HFF-Myc (cell line): ENCODE measurements at regions not wholly inside any gene's neighbourhood (a gene's known extent, or its start where the extent isn't known, plus 50 kb on each side); places are given as distances from the start of the nearest gene placed in this dataset.

ENCODE experiments used
- DNase-seq: peaks from one replicate; pipeline ENCODE4 v3.0.0-alpha.2; 2011; ENCODE audit warnings: low read depth; ENCODE audit errors: extremely low read depth
- H3K4me3 ChIP-seq: replicated peaks from 2 replicates; pipeline ENCODE4 v1.5.1; 2011; ENCODE audit warnings: low read depth, mild to moderate bottlenecking, control low read depth, low read length
- TF ChIP-seq, protein P1 (sequence below): IDR thresholded peaks from 2 replicates; pipeline ENCODE4 v1.5.1; 2012; ENCODE audit warnings: mild to moderate bottlenecking, low read depth, low read length, control low read depth; ENCODE audit errors: missing control alignments

DNA sequence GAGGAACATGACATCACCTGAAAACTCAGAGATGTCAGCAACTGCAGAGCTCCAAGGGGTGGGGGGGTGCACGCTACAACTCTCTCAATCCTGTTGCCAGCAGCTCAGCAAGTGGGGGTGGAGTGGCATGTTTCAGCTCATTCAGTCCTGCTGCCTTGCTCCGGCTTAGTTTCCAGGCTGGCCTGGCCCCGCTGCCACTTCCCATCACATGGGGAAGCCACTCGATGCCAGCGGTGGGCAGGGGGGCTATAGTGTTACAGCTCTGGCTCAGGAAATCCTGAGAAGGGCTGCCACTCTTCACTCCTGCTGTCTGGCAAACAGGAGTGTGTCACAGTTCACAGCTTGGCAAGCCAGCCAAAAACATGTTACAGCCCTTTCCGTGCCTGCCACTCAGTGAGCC lies 356.5 kb upstream of the GULP1 start:
- no peak for DNase-seq
- TF ChIP-seq, protein P1, sequence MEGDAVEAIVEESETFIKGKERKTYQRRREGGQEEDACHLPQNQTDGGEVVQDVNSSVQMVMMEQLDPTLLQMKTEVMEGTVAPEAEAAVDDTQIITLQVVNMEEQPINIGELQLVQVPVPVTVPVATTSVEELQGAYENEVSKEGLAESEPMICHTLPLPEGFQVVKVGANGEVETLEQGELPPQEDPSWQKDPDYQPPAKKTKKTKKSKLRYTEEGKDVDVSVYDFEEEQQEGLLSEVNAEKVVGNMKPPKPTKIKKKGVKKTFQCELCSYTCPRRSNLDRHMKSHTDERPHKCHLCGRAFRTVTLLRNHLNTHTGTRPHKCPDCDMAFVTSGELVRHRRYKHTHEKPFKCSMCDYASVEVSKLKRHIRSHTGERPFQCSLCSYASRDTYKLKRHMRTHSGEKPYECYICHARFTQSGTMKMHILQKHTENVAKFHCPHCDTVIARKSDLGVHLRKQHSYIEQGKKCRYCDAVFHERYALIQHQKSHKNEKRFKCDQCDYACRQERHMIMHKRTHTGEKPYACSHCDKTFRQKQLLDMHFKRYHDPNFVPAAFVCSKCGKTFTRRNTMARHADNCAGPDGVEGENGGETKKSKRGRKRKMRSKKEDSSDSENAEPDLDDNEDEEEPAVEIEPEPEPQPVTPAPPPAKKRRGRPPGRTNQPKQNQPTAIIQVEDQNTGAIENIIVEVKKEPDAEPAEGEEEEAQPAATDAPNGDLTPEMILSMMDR: no peak
- H3K4me3 ChIP-seq: no peak overlapping the region

DNA sequence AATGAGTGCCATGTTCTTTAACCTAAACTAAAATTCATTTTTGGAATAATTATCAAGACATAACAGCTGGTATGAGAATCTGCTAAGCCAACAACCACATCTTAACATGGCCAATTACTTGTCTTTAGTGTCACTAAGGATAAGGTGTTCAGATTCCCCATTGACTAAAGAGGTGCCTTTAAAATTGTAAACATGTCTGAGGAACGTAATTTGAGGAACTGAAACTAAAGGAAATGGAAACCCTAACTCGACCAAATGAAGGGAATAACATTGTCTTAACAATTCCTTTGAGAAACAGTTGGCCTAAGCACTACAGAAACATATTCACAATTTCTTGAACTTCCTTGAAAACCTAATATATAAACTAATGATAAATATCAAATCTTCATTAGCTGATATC lies 355.4 kb upstream of the GULP1 start:
- no peak for DNase-seq
- TF ChIP-seq, protein P1: no peak
- no peak overlapping the region for H3K4me3 ChIP-seq

DNA sequence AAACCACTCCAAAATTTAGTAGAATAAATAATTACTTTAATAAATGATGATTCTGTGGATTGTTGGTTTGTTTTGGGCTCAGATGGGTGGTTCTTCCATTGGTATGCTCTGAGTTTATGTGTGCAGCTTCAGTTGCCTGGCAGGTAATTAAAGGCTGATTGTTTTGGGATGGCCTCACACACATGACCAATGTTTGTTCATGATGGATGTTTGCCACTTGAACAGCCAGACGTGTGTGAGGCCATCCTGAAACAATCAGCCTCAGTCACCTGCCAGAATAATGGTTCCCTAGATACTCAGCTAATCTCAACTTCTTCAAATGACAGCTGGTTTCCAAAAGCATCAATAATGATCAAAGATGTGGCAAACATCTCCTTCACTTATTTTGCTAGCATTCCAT lies 352.5 kb upstream of the GULP1 start:
- DNase-seq: no peak
- H3K4me3 ChIP-seq: no peak overlapping the region
- TF ChIP-seq, protein P1: no peak

DNA sequence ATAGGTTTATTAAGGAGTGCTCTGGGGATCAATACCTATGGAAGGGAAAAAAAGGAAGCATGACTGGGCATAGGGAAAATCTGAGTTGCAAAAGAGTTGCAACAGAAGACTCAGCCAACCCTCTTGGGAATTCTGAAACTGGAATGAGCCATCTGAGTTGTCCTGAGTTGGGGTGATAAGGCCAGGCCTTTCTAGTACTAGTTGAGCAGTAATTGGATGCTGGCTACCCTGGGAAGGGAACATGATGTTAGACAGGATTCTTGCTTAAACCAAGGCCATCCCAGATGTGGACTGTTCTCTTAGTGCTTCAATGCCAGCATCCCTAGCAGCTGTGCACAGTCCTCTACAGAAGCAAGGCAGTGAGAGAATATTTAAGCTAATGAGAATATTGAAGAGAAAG lies 348.8 kb upstream of the GULP1 start:
- no peak for DNase-seq
- no peak overlapping the region for H3K4me3 ChIP-seq
- TF ChIP-seq, protein P1: no peak

DNA sequence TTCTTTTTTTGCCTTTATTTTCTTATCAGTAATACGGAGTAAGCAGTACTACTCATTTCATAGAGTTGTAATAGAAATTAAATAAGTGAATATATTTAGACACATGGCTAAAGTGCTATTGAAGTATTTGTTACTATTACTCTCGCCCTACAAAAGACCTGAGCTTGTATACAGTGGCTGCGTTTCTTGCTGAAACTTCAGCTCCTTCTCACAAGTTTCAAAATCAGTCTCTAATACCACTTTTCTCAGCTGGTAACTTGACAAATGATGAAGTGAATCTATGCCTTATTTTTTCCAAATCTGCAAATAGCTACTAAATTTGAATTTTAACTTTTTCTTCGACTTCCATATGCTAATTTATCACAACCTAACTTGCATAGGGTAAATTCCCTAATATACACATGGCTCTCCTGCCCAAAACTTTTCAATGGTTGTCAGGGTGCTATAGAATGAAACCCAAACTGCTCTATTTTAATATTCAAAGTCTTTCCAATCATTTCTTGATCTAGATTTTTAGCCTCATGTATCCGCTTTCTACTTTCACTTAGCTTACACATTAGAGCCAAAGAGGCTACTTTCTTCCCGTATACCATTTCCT lies 347.8 kb upstream of the GULP1 start:
- TF ChIP-seq, protein P1: no peak
- DNase-seq: no peak
- H3K4me3 ChIP-seq: no peak overlapping the region

DNA sequence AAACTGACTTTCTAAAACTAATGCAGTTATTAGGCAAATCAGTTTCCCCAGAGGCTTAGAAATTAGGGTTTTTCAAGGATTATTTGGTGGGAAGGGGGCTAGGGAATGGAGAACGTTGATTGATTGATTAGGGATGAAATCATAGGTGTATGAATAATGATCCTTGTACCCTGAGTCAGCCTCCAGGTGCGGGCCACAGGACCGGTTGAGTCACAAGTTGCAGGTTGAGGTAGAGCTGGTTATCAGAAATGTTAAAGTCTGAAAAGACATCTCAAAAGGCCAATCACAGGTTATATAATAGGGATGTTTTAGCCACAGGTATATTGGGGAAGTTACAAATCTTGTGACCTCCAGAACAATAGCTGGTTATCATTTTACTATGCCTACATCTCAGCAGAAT lies 341.8 kb upstream of the GULP1 start:
- no peak for DNase-seq
- no peak overlapping the region for H3K4me3 ChIP-seq
- TF ChIP-seq, protein P1: no peak

DNA sequence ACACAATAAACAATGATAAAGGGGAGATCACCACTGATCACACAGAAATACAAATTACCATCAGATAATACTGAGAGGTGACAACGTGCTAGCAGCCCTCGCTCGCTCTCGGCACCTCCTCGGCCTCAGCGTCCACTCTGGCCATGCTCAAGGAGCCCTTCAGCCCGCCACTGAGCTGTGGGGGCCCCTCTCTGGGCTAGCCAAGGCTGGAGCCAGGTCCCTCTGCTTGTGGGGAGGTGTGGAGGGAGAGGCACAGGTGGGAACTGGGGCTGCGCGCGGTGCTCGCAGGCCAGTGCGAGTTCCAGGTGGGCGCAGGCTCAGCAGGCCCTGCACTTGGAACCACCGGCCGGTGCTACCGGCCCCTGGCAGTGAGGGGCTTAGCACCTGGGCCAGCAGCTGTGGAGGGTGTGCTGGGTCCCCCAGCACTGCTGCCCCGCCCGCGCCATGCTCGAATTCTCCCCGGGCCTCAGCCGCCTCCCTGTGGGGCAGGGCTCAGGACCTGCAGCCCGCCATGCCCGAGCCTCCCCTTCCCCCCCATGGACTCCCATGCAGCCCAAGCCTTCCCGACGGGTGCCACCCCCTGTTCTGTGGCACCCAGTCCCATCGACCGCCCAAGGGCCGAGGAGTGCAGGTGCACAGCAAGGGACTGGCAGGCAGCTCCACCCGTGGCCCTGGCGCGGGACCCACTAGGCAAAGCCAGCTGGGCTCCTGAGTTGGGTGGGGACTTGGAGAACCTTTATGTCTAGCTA lies 340.0 kb upstream of the GULP1 start:
- DNase-seq: no peak
- TF ChIP-seq, protein P1: no peak

More for the DNA sequence above, 340.0 kb upstream of the GULP1 start:
- H3K4me3 ChIP-seq: no peak overlapping the region
